Activated CD4-positive, alpha-beta T cell treated with anti-CD3 and anti-CD28 coated beads, Interleukin-2, amount 50 U/mL, for 4 hours (primary cell): ENCODE measurements at regions not wholly inside any gene's neighbourhood (a gene's known extent, or its start where the extent isn't known, plus 50 kb on each side); places are given as distances from the start of the nearest gene placed in this dataset.
"Not testable (repeated sequence)": the region's sequence is repeated elsewhere in the genome, so short reads cannot be mapped to it uniquely, and the experiment has no call there.

Experiments used
- DNase-seq, 2 experiments: peaks; one replicate each; pipeline ENCODE4 v3.0.0-alpha.2; 2020

- no peak for DNase-seq
These were observed 51.8 kb upstream of the AGR3 start for GRCh38 chr7:16933296-16934279.

GRCh38 chr7:16934722-16935340 lies 53.0 kb upstream of the AGR3 start:
- no peak for DNase-seq

GRCh38 chr7:16935341-16935735 lies 53.6 kb upstream of the AGR3 start:
- DNase-seq, result no peak

- no peak for DNase-seq
These were observed 55.0 kb upstream of the AGR3 start for GRCh38 chr7:16936626-16937422.

DNA sequence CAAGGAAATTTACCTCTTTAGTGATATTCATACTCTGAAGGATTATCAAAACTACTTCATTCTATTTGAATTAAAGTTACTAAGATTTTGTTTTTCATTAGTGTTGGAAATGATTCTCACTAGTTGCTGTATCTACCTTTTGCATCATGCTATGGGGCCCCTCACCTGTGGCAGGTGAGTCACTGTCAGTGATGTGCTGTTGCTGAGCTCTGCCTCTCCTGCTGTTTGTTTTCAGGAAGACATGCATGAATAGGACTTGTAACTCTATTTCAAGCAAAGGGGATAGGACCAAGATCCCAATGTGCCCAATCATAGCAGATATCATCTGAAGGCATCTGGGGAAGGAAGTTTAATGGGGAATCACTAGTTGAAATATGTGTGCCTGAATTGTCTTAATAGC lies 57.4 kb upstream of the AGR3 start:
- no peak for DNase-seq

- no peak for DNase-seq
These were observed 59.0 kb upstream of the AGR3 start for GRCh38 chr7:16940776-16941175.

DNA sequence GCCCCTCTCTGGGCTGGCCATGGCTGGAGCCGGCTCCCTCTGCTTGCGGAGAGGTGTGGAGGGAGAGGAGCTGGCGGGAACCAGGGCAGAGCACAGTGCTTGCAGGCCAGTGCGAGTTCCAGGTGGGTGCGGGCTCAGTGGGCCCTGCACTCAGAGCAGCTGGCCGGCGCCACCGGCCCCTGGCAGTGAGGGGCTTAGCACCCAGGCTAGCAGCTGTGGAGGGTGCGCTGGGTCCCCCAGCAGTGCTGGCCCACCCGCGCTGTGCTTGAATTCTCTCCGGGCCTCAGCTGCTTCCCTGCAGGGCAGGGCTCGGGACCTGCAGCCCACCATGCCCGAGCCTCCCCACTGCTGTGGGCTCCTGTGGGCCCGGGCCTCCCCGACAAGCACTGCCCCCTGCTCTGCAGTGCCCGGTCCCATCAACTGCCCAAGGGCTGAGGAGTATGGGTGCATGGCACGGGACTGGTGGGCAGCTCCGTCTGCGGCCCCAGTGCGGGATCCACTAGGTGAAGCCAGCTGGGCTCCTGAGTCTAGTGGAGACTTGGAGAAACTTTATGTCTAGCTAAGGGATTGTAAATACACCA lies 61.2 kb upstream of the AGR3 start:
- no peak for DNase-seq

- no peak for DNase-seq
These were observed 63.2 kb upstream of the AGR3 start for GRCh38 chr7:16944936-16945335.

GRCh38 chr7:16945372-16945771 lies 63.6 kb upstream of the AGR3 start:
- no peak for DNase-seq

DNA sequence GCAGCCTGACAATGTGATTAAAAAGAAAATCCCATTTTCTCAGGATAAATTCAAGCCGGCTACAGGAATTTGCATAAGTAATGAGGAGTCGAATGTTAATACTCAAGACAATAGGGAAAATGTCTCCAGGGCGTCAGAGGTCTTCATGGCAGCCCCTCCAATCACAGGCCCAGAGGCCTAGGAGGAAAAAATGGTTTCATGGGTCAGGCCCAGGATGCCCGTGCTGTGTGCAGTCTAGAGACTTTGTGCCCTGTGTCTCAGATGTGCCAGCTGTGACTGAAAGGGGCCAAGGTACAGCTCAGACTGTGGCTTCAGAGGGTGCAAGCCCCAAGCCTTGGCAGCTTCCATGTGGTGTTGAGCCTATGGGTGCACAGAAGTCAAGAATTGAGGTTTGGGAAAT lies 66.3 kb upstream of the AGR3 start:
- not testable (repeated sequence) for DNase-seq

DNA sequence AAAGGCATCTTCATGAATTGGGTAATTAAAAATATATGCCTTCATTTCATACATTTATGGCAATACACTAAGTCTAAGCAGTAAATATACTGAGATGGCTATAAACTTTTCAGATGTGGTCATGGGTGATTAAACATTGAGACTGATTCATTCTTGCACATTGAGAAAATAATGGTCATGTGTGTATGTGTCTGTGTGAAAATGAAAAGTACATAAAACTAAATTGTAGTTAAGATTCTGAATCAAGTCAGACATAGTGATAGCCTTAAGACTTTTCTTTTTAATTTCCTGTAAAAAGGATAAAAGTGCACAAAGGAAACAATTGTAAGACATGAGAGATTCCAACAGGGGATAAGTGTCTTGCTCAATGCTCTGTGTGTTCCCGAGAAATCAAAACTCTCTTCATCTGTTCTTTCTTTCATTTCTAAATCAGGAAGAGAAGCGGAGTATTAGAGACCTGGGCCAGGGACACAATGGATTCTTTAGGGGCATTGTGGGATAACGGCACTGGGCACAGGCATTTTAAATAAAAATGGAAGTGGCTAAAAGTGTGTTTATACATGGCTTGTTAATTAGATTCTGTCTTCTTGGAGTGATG lies 69.8 kb upstream of the AGR3 start:
- DNase-seq, result no peak

DNA sequence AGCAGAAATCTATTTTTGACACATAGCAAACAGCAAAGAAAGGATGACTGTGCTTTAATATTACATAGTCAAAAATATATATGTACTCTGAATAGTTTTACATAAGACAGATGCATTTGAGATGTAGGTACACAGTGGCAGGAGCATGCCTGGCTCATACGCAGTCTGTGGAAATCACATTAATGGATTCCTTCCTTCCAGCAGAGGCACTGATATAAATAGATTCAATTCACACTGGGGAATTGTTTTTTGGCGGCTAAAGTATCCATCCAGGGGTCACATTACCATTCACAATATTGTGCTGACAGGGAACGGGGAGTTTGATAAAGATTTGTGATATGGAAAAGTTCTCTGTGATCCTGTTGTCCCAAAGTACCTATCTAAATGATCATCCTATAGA lies 72.5 kb upstream of the AGR3 start:
- DNase-seq, result no peak

DNA sequence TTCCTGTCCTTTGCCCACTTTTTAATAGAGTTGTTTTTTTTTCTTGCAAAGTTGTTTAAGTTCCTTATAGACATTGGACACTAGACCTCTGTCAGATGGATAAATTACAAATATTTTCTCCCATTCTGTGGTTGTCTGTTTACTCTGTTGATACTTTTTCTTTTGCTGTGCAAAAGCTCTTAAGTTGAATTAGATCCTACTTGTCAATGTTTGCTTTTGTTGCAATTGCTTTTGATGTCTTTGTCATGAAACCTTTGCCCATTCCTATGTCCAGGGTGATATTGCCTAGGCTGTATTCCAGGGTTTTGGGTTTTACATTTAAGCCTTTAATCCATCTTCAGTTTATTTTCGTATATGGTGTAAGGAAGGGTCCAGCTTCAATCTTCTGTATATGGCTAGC lies 76.9 kb upstream of the AGR3 start:
- no peak for DNase-seq

GRCh38 chr7:16960337-16960965 lies 78.7 kb upstream of the AGR3 start:
- DNase-seq, result no peak

GRCh38 chr7:16961641-16962040 lies 79.9 kb upstream of the AGR3 start:
- DNase-seq, result no peak

DNA sequence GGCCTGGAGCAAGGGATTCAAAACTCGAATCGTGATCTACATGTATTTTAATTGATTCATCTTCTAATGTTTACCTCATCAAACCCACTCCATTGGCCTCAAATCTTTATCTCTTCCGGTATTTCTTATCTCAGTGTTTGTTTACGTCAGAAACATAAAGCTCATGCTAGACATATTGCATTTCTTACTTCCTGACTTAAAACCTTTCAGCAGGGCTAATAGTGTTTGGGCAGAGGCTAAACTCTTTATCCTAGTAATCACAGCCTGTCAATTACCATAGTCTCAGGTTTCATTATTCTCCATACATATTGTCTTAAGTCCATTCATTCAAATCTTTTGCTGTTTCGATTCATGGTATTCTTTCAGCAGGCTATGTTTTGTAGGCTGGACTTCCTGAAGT lies 81.3 kb upstream of the AGR3 start:
- no peak for DNase-seq

DNA sequence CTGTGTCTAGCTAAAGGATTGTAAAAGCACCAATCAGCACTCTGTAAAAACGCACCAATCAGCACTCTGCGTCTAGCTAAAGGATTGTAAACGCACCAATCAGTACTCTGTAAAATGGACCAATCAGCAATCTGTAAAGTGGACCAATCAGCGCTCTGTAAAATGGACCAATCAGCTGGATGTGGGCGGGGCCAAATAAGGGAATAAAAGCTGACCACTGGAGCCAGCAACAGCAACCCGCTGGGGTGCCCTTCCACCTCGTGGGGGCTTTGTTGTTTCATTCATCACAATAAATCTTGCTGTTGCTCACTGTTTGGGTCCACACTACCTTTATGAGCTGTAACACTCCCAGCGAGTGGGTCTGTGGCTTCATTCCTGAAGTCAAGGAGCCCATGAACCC lies 83.9 kb upstream of the AGR3 start:
- DNase-seq, result not testable (repeated sequence)

DNA sequence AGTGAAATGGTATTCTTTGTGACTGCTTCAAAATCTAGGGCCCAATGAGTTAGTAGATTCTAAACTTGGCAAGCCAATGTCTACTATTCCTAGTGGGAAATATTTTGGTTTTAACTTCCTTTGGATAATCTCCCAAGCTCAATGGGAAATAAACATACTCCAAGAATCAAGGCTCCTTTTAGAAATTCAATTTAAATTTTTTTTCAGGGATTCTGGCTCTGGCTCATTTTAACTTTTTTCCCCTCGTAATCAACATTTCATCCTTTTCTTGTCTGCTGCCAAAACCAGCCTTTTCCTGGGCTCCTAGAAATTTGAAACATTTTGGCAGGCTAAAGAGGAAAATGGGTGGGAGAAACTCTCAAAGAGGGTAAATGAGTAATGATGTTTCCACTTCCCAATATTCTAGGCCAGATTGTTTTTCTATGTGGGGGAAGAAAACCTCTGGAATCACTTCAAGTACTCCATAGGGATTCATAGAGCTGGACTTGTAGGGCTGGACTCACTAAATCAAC lies 85.6 kb upstream of the AGR3 start:
- no peak for DNase-seq

DNA sequence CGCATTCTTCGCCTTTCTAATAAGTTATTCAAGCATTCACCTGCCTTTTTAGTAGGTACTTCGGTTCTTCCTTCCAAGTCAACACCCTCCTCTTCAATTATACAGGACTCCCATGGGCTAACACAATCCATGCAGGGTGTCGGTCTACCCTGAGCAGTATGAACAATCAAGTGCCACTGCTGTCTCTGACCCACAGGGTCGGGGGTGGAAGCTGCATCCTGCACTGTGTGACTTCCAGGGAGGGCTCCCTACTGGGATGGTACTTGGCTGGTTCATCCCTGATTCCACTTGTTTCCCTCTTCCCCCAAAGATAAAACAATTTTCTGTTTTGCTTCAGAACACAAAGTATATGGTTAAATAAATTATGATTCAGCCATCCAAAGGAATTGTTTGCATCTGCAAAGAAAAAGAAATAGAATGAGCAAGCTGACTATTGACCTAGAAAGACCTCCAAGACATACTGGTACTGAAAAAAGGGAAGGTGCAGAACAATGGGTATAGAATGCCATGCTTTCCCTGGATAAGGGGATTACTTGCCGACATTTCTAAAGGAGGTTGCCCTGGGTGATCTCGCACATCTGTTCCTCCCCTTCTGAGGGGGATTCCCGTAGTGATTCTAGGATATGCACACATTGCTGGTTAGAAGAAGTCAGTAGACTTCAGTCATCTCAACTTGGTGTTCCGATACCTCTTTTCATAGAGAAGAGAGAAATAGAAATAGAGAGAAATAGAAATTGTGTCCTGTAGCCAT lies 89.1 kb upstream of the AGR3 start:
- DNase-seq, result no peak

GRCh38 chr7:16975712-16976111 lies 93.9 kb upstream of the AGR3 start:
- DNase-seq, result no peak
